CD4-positive, alpha-beta T cell treated with Interleukin-4 for 1 hour (primary cell): ENCODE measurements at regions not wholly inside any gene's neighbourhood (a gene's known extent, or its start where the extent isn't known, plus 50 kb on each side); places are given as distances from the start of the nearest gene placed in this dataset.
"Not testable (repeated sequence)": the region's sequence is repeated elsewhere in the genome, so short reads cannot be mapped to it uniquely, and the experiment has no call there.

ENCODE experiments used
- DNase-seq, 2 donors: peaks; one replicate each; pipeline ENCODE4 v3.0.0-alpha.2; 2020 to 2022

DNA sequence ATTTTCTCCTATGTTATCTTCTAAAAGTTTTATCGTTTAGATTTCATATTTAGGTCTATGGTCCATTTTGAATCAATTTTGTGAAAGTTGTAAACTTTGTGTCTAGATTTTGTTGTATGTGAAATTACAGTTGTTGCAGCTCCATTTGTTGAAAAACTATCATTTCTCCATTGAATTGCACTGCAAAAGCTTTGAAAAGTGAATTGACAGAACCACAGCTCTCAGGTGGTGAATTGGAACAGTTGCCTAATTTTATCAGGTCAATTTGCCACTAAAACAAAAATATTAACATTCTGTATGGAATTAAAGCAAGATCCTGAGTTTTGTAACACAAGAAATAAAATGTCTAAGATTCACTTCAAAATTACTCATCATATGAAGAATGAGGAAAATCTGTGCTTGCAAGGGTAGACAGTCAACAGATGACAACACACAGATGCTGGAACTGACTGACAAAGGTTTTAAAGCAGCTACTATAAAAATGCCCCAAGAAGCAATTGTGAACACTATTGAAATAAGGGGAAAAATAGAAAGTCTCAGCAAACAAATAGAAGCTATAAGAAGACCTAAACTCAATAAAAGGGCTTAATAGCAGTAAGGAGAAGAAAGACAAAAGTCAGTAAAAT lies 346.7 kb downstream of the PAX1 start:
- no peak for DNase-seq

GRCh38 chr20:22045956-22046507 lies 340.6 kb downstream of the PAX1 start:
- not testable (repeated sequence) for DNase-seq

DNA sequence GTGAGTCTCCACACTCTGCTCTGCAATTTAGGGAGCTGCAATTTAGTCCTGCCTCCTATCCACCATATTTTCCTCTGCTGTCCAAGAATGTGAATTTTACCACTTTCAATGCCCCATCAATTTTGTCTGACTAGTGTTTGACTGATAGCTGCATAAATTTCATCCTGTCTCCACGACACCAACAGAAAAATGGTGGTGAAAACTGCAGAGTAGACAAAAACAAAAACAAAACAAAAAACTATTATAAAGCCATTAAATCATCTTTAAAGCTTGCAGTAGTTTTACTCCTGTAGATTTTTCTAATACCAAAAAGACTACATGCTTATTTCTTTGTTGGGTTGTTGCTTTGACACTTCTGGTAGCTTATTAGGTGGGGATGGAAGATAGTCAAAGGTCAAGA lies 322.0 kb downstream of the PAX1 start:
- DNase-seq: no peak

DNA sequence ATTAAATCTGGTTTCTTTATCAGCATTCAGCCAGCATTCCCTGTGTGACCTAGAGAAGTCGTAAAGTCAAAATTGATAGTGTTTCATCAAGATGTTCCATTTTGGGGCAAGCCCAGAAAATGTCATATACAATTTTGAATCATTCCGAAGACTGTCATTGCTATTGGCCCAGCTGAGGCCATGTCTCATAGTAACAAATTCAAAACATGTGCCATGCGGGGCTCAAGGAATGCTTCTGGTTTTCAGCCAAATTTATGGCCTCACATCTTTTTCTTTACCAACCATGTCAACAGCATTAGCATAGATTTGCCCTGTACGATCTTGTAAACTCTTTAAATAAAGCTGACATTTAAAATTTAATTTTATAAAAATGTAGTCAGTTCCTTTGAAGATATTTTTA lies 314.7 kb downstream of the PAX1 start:
- no peak for DNase-seq

DNA sequence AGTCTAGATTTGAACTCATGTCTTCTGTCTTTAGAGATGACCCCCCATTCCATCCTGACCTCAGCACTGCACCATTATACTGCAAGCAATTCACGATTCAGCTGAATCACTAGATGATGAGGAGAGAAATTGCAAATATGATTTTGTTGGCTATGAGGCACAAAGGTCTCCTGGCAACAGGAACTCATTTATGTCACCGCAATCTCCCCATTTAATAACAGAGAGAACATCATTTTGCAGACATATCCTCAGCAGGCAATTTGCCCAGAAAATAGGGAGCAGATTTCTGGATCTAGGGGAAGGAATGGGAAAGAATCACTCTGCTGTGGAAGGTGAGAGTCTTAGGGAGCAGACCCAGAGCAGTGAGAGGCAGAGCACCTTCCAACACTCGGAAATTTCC lies 303.0 kb downstream of the PAX1 start:
- DNase-seq: no peak

GRCh38 chr20:22006306-22006705 lies 300.8 kb downstream of the PAX1 start:
- no peak for DNase-seq

DNA sequence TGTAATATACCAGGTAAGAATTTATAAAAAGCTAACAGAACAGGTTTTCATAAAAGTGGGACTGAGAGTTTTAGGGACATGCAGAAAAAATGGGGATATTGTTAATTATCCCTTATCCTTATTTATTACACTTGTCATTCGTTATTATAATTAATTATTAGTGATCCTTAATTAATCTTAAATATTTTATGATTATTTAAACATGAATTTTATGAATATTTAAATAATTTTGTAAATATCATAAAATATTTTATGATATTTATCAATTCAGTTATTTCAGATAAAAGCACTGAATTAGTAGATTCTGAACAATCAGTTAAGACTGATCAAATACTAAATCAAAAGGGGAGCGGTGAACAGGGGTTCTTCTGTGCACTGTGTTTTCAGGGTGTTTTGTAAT lies 300.1 kb downstream of the PAX1 start:
- no peak for DNase-seq

- no peak for DNase-seq
Observed at GRCh38 chr20:22004946-22005345, 299.5 kb downstream of the PAX1 start.

- DNase-seq: no peak
Observed at GRCh38 chr20:22003680-22004079, 298.2 kb downstream of the PAX1 start.

- DNase-seq: no peak
Observed at GRCh38 chr20:22001886-22002285, 296.4 kb downstream of the PAX1 start.

DNA sequence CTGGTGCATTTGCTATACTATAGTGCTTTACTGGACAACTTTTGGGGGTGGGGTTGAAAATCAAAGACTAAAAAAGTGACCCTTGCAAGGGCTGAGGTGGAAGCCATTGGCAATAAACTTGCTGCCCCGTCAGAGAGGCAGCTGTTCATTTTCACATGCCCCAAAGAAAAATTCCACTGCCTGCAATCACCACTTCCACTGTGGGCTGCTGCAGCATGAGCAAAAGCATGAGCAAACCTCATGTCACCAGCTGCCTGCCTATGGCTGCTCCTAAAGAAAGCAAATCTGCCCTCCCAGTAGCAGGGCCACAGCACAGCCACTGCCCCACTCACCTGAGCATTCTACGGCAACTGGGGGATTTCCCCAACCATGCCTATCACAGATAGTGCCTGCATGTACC lies 290.0 kb downstream of the PAX1 start:
- DNase-seq: no peak

GRCh38 chr20:21994203-21994602 lies 288.7 kb downstream of the PAX1 start:
- no peak for DNase-seq

GRCh38 chr20:21982559-21982958 lies 277.1 kb downstream of the PAX1 start:
- DNase-seq: no peak

DNA sequence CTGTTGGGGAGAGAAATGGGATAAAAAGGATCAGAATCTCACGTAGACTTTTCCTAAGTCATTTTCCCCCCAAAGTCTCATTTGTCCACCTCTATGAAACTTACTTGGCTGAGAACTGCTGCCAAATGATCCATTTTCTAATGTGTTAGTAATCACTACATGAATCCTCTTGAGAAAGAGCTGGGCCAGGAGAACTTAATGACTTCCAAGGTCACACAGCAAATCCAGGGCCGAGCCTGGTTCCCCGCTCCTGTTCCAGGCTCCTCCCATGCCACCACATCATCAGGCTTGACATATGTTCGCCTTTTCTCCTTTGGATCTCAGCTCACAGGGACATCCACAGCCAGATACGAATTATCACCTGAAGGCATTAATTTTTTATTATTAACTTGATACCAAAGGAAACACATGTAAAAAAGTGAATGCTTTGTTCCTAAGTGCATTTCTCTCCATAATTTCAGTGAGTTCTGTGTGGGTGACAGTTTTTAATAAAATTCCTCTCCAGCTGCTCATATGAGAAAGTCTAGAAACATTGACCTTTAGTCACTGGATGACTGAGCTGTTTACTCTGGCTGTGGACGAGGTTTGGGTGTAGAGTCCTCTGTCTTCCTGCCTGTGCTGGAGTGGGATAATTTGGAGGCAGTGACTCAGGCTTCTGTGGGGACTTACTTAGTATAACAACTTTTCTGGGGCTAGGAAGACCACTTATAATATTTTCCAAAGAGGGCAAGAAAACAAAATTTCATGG lies 276.3 kb downstream of the PAX1 start:
- no peak for DNase-seq

DNA sequence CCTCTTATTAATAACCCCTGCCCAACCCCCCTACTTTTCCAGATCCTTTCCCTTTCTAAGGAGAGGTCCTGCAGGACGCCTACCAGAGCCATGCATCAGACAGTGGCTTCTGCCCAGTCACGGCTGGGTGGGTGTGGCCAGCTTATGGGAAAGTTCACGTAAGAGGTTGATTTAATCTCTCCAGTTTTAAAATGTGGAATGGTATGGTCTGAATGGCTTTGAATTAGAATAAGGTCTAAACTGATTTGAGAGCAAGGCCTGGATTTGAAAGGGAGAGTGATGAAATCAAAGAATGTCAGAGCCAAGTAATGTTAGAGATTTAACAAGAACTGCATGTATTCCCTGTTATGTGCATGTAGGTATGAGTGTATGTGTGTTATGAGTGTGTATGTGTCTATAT lies 275.7 kb downstream of the PAX1 start:
- no peak for DNase-seq

GRCh38 chr20:21971436-21971835 lies 266.0 kb downstream of the PAX1 start:
- DNase-seq: no peak

GRCh38 chr20:21968486-21968885 lies 263.0 kb downstream of the PAX1 start:
- no peak for DNase-seq

DNA sequence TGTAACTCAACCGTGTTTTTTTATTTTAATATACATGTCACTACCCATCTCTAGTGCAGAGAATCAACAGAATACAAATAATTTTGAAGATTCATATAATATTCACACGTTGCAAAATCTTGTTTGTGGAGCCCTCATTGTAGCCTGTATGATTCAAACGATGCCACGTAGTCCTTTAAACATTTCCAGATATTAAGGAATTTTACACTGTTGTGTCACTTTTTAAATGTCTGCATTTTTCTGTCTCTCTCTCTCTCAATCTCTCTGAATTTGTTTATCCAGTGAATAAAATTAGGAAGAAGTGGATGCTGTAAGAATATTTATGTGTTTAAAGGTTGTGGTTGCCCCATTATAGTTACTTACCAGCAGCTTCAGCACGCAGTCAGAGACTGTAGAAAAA lies 262.0 kb downstream of the PAX1 start:
- no peak for DNase-seq

DNA sequence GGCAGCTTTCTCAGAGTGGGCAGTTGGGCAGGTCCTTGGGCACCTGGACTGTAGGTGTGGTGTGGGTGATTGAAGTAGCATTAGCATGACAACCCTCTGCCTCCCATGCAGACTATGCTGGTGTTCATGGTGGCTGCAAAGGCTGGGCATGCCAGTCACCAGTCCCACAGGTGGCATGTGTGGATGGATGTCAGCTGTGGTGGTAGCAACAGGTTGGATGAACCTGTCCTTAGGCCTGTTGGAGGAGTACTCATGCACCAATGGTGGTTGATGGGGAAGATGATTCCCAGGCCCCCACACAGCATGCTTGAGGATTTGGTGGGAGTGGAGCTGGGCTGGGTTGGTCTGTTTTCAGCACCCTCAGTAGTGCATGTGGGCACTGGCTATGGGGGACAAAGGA lies 251.1 kb downstream of the PAX1 start:
- DNase-seq: no peak

GRCh38 chr20:21947406-21947805 lies 241.9 kb downstream of the PAX1 start:
- no peak for DNase-seq

GRCh38 chr20:21944227-21944626 lies 238.8 kb downstream of the PAX1 start:
- no peak for DNase-seq

- no peak for DNase-seq
Observed at GRCh38 chr20:21941941-21942805, 236.7 kb downstream of the PAX1 start.

- DNase-seq: no peak
Observed at GRCh38 chr20:21936720-21937380, 231.4 kb downstream of the PAX1 start.
